Lower leg skin (tissue), 4 donors: ENCODE measurements at regions not wholly inside any gene's neighbourhood (a gene's known extent, or its start where the extent isn't known, plus 50 kb on each side); places are given as distances from the start of the nearest gene placed in this dataset.

Experiments
- DNase-seq, 2 donors: peaks; one replicate each; pipeline ENCODE4 v3.0.0-alpha.2; 2019; ENCODE audit warnings: low spot score in 2 of 2
- H3K4me3 ChIP-seq: fragments of 200-600 bp; sonication (generic); 2 replicates; pipeline ENCODE4 v1.5.1; 2017; ENCODE audit warnings: mild to moderate bottlenecking, low read depth; ENCODE audit not compliant: poor library complexity, severe bottlenecking
- POLR2A ChIP-seq, 2 donors: fragments of 450-650 bp; IDR thresholded peaks; one replicate each; pipeline ENCODE4 v1.6.1; 2016 to 2017; ENCODE audit warnings: antibody characterized with exemption in 2 of 2, mild to moderate bottlenecking in 1 of 2, moderate library complexity in 1 of 2
- WGBS, 2 donors: methylation state at CpG; one replicate each; pipeline ENCODE4 v1.1.5; 2018; 5-methylcytosine and 5-hydroxymethylcytosine counted together
- intact Hi-C: fragments of 100-400 bp; cut with DNase I; formaldehyde crosslinking; loops from one replicate; pipeline ENCODE4 v1.15.0; 2023; ENCODE audit warnings: low total_unique reads
- TF ChIP-seq, protein P1 (sequence below), 3 donors: fragments of 450-650 bp; IDR thresholded peaks; one replicate each; pipeline ENCODE4 v1.5.1; 2016; ENCODE audit warnings: antibody characterized with exemption in 3 of 3, mild to moderate bottlenecking in 3 of 3, moderate library complexity in 2 of 3

DNA sequence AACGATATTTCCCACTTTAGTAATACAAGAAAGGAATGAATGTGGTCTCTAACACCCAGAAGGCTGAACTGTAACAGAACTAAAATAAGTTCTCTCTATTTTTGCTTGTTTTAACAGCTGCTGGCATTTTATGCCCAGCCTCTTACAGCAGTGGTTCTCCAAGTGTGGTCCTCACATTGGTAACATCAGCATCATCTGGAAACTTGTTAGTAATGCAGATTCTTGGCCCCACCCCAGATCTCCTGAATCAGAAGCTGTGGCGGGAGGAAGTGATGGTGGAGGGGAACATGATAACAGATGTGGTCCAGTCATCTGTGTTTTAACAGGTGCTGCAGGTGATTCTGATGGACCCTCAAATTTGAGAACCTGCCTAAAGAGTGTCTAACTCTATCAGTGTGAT lies 170.1 kb downstream of the TMEM26 start:
- TF ChIP-seq POLR2A (IDR thresholded peaks at IDR 0.05) = no peak
- TF ChIP-seq, protein P1, sequence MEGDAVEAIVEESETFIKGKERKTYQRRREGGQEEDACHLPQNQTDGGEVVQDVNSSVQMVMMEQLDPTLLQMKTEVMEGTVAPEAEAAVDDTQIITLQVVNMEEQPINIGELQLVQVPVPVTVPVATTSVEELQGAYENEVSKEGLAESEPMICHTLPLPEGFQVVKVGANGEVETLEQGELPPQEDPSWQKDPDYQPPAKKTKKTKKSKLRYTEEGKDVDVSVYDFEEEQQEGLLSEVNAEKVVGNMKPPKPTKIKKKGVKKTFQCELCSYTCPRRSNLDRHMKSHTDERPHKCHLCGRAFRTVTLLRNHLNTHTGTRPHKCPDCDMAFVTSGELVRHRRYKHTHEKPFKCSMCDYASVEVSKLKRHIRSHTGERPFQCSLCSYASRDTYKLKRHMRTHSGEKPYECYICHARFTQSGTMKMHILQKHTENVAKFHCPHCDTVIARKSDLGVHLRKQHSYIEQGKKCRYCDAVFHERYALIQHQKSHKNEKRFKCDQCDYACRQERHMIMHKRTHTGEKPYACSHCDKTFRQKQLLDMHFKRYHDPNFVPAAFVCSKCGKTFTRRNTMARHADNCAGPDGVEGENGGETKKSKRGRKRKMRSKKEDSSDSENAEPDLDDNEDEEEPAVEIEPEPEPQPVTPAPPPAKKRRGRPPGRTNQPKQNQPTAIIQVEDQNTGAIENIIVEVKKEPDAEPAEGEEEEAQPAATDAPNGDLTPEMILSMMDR (IDR thresholded peaks at IDR 0.05) = no peak
- WGBS, 2 donors = 75 to 94% methylated on average over 2 of the region's 2 CpGs
- no peak for DNase-seq
- intact Hi-C loops = loop anchor here (10.0 kb wide), 2 partner anchors 138 to 468 kb away; no protein-coding TSS in a partner anchor
- H3K4me3 ChIP-seq = no peak overlapping the region

DNA sequence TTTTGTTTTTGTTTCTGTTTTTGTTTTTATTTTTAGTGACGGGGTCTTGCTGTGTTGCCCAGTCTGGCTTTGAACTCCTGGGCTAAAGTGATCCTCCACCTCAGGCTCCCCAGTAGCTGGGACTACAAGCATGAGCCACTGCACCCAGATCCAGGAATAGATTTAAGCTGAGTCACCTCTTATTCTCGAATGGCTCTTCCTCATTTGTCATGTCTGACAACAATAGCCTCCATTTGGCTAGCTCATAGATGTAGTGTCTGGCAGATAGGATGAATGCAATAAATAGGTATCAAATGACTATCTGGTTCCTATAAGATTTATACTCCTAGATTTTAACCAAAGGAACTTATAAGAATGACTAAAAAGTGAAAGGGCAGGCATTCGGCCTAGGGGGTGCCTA lies 172.9 kb downstream of the TMEM26 start:
- WGBS, 2 donors = 67 to 74% methylated on average over 3 of the region's 3 CpGs
- no peak overlapping the region for H3K4me3 ChIP-seq
- TF ChIP-seq, protein P1 (IDR thresholded peaks at IDR 0.05) = no peak
- TF ChIP-seq POLR2A (IDR thresholded peaks at IDR 0.05) = no peak
- DNase-seq = no peak
- intact Hi-C loops = loop anchor here (10.0 kb wide), 2 partner anchors 136 to 466 kb away; no protein-coding TSS in a partner anchor

DNA sequence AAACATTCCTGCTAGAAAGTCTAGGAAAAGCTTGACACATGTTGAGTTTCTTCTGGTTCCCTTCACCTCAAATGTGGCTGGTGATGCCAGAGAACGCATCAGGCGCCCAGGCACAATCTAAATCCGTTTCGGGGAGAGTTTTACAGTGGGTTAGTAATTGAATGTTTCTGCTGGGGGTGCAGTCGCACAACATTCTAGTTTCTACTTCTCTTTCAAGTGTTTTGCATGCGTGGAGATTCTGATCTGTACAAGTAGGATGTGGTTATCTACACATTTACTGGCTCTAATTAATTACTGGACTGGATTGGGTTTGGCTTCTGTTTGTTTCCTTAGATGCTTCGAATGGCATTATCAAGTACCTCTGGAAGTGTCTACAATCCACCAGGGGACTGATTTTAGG lies 173.8 kb downstream of the TMEM26 start:
- no peak for DNase-seq
- intact Hi-C loops = no loop called here
- H3K4me3 ChIP-seq = no peak overlapping the region
- no peak for TF ChIP-seq POLR2A (IDR thresholded peaks at IDR 0.05)
- WGBS, 2 donors = 90 to 91% methylated on average over 7 of the region's 7 CpGs

DNA sequence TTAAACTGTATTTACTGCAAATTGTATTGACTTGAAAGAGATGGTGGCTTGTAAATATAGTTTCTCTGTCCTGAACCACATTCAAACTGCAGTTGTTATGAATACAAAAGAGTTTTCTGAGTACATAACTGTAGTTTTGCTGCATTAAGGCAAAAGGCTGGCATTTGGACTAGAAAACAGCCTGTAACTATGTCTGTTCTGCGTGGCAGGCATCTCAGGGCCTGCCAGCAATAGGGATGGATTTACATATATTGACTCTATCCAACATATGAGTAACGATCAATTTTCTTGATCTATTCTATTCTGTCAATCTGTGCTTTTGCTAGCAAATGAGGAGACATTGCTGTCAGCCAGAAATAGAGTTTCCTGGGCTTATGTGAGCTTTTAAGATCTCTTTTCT lies 174.6 kb downstream of the TMEM26 start:
- intact Hi-C loops = no loop called here
- no peak for DNase-seq
- H3K4me3 ChIP-seq = no peak overlapping the region
- 89 to 91% methylated on average over 2 of the region's 2 CpGs for WGBS, 2 donors
- TF ChIP-seq, protein P1 (IDR thresholded peaks at IDR 0.05) = no peak
- TF ChIP-seq POLR2A (IDR thresholded peaks at IDR 0.05) = no peak

DNA sequence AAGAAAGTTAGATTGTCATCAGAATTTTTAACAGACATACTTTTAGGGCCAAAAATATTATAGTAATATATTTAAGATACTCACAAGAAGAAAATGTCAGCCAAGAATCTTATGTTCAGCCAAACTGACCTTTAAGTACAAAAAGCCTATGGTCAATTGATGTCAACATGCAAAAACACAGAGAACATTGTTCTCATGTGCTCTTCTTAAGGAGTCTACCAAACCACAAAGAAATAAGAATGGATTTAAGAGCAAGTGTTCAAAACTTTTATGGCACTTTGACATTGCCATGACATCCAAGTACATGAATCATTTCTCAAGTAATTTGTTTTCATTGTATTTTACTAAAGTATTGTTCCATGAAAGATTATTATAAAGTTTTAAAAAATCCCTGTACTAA lies 180.4 kb downstream of the TMEM26 start:
- intact Hi-C loops = no loop called here
- no peak for DNase-seq
- no peak for TF ChIP-seq POLR2A (IDR thresholded peaks at IDR 0.05)
- TF ChIP-seq, protein P1 (IDR thresholded peaks at IDR 0.05) = no peak
- H3K4me3 ChIP-seq = no peak overlapping the region

DNA sequence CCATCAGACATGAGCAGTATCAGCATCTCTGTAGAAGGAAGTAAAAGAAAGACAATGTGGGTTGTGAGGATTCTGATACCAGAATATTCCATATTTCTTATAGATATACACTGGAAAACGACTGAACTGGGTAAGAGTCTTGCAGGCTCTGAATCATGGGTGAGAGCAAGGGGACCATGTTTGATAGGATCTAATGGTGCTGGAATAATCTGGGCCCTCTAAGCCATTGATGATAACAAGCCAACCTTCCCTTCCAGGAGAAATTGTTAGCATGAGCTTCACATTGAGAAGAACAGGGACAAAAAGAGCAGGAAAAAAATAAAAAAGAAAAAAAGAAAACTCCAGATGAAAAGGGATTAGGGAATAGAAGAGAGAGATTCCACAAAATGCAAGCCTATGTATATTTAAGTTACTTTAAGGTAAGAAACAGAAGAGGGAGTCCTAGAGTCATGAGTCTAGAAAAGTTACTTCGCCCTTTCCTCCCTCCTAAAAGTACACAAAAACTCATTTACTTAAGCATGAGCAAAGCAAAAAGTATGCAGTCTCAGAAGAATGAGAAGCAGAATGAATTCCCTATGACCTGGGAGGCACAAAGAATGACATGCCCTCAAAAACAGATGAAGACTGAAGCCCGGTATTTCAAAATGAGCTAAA lies 181.9 kb downstream of the TMEM26 start:
- WGBS, 2 donors = 54 to 59% methylated on average over 3 of the region's 3 CpGs
- DNase-seq = no peak
- intact Hi-C loops = no loop called here

More for the DNA sequence above, 181.9 kb downstream of the TMEM26 start:
- no peak overlapping the region for H3K4me3 ChIP-seq
- TF ChIP-seq, protein P1 (IDR thresholded peaks at IDR 0.05) = no peak
- no peak for TF ChIP-seq POLR2A (IDR thresholded peaks at IDR 0.05)
